SK-N-MC (cell line): ENCODE measurements at regions not wholly inside any gene's neighbourhood (a gene's known extent, or its start where the extent isn't known, plus 50 kb on each side); places are given as distances from the start of the nearest gene placed in this dataset.

Experiments
- DNase-seq: peaks from one replicate; pipeline ENCODE4 v3.0.0-alpha.2; 2011; ENCODE audit warnings: low read depth, low spot score
- H3K27ac ChIP-seq: fragments of 200-600 bp; sonication (generic); 2 replicates; pipeline ENCODE4 v1.5.1; 2016; ENCODE audit warnings: mixed run types
- H3K36me3 ChIP-seq: fragments of 200-600 bp; sonication (generic); 2 replicates; pipeline ENCODE4 v1.6.1; 2017; ENCODE audit warnings: antibody characterized with exemption, low read length, mixed read lengths; ENCODE audit not compliant: insufficient read depth
- H3K4me3 ChIP-seq: fragments of 200-600 bp; sonication (generic); 2 replicates; pipeline ENCODE4 v1.5.1; 2016
- H3K9ac ChIP-seq: fragments of 200-600 bp; sonication (generic); 2 replicates; pipeline ENCODE4 v1.8.0; 2017; ENCODE audit warnings: mixed run types, mixed read lengths; ENCODE audit not compliant: insufficient read length
- H3K9me3 ChIP-seq: fragments of 200-600 bp; sonication (generic); 2 replicates; pipeline ENCODE4 v1.6.1; 2017; ENCODE audit warnings: low read depth, mild to moderate bottlenecking, antibody characterized with exemption, low read length, moderate library complexity, mixed read lengths
- EZH2 ChIP-seq: fragments of 200-600 bp; sonication (generic); IDR thresholded peaks from one replicate; pipeline ENCODE4 v1.6.1; 2017; ENCODE audit warnings: antibody characterized with exemption
- FOXP2 ChIP-seq: optimal IDR thresholded peaks from 2 replicates; pipeline ENCODE3; 2011; ENCODE audit warnings: mild to moderate bottlenecking, moderate library complexity; ENCODE audit not compliant: insufficient read depth; ENCODE audit errors: extremely low read length, control extremely low read depth
- POLR2AphosphoS5 ChIP-seq: IDR thresholded peaks from 2 replicates; pipeline ENCODE4 v1.6.1; 2012; ENCODE audit warnings: mild to moderate bottlenecking, low read depth, low read length, borderline replicate concordance

DNA sequence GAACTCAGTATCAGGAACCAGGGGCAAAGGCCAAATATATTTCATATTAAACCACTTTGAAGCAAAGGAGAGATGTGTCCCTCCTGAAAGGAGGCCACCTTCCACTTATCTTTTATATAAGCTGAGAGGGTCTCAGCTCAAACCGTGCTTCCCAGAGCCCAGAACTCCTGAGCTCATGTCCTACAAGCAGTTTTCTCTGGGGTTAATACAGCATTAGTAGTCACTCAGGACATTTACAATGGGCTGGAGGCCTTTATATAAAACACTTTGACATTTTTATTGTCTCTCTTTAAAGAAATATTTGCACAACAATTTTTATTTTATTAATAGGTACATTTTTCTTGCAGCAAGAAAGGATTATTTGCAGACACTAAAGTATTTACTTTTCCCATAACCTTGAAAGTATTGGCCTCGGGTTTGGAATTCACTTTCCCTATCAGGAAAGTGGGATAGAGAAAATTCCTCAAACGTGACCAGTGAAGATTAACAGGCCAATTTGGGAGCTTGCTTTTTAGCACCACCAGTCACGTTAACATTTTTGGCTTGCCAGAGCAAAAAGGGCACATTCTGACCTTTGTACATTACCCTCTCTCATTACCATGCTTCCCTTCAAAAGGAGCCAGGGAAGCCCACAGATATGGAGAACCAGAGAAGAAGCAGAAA is 464.9 kb upstream of the NRP1 start:
- no peak overlapping the region for H3K9ac ChIP-seq
- no peak for TF ChIP-seq FOXP2
- no peak for TF ChIP-seq POLR2AphosphoS5
- no peak for TF ChIP-seq EZH2
- no peaks in the 10 kb centered on the region for H3K36me3 ChIP-seq
- no peak for DNase-seq
- no peak overlapping the region for H3K4me3 ChIP-seq
- no peak overlapping the region for H3K27ac ChIP-seq
- no peaks in the 10 kb centered on the region for H3K9me3 ChIP-seq

DNA sequence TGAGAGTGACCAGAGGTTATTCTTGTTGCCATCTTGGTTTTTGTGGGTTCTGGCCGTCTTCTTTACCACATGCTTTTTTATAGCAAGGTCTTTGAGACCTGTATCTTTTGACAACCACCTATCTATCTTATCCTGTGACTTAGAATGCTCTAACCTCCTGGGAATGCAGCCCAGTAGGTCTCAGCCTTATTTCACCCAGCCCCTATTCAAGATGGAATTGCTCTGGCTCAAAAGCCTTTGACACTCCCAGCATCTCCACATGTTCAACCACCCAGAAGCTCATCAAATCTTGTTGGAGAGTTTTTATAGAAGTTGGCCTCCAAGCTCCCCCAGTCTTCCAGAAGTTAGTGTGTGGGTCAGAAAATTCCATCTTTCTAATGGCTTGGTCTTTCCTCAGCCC is 464.3 kb upstream of the NRP1 start:
- no peak overlapping the region for H3K27ac ChIP-seq
- DNase-seq, result no peak
- TF ChIP-seq POLR2AphosphoS5, result no peak
- TF ChIP-seq EZH2, result no peak
- TF ChIP-seq FOXP2, result no peak

DNA sequence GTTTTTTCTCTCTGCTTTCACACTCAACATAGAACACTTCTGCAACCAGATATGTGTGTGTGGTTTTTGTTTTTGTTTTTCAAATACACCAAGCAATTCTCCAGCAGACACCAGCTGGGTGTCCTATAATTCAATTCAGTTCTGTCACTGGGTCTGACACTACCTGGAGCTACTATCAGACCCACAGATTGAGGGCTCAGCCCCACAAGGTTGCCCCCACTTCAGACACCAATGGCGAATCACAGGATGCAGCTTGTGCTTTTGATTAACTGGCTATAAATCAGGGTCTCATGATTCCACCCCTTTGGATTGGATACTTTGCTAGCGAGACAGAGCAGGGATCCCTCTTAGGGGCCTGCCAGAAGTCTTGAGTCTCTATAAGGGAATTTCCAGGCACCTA is 462.2 kb upstream of the NRP1 start:
- no peak for TF ChIP-seq EZH2
- no peak for TF ChIP-seq POLR2AphosphoS5
- no peak for TF ChIP-seq FOXP2
- no peak overlapping the region for H3K9ac ChIP-seq

More for the DNA sequence above, 464.3 kb upstream of the NRP1 start:
- Histone ChIP-seq H3K4me3 (no peak overlapping the region), H3K9me3 (no peaks in the 10 kb centered on the region), H3K36me3 (no peaks in the 10 kb centered on the region), H3K9ac (no peak overlapping the region)

DNA sequence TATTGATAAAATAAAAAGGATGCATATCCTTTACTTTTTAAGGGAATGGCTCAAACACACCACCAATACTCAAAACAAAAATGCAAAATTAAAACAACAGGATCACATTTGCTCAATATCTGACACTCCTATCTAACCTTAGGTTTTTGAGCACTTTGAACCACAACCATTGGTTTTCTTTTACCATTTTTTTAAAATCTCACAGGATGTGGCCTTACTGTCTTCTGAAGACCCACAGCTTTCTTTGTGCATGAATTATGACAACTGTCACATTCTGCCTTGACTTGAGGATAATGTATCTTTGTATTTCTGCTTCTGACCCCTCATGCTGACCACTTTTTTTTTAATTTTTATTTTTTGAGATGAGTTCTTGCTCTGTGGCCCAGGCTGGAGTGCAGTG is 461.1 kb upstream of the NRP1 start:
- no peak overlapping the region for H3K9ac ChIP-seq
- TF ChIP-seq FOXP2 (no peak), EZH2 (no peak), POLR2AphosphoS5 (no peak)

More for the DNA sequence above, 462.2 kb upstream of the NRP1 start:
- Histone ChIP-seq H3K27ac (no peak overlapping the region), H3K4me3 (no peak overlapping the region), H3K9me3 (no peaks in the 10 kb centered on the region), H3K36me3 (no peaks in the 10 kb centered on the region)
- no peak for DNase-seq

DNA sequence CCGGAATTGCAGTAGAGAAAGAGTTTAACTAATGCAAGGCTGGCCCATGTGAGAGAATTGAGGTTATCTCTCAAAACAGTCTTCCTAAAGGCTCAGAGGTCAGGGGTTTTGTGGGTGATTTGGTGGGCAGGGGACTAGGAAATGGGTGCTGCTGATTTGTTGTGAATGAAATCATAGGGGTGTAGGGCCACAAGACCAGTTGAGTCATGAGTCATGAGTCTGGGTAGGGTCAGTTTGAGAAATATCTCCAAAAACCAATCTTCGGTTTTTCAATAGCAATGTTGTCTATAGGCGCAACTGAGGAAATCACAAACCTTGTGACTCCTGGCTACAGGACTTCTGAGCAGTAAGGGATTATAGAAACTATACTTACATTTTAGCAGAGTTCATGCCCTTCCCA is 460.0 kb upstream of the NRP1 start:
- H3K9me3 ChIP-seq, result no peaks in the 10 kb centered on the region
- no peak for TF ChIP-seq POLR2AphosphoS5
- no peak for TF ChIP-seq EZH2
- no peak for TF ChIP-seq FOXP2
- no peaks in the 10 kb centered on the region for H3K36me3 ChIP-seq
- H3K9ac ChIP-seq, result no peak overlapping the region
- H3K27ac ChIP-seq, result no peak overlapping the region
- H3K4me3 ChIP-seq, result no peak overlapping the region
- no peak for DNase-seq

More for the DNA sequence above, 461.1 kb upstream of the NRP1 start:
- Histone ChIP-seq H3K36me3 (no peaks in the 10 kb centered on the region), H3K9me3 (no peaks in the 10 kb centered on the region), H3K27ac (no peak overlapping the region), H3K4me3 (no peak overlapping the region)
- DNase-seq, result no peak

DNA sequence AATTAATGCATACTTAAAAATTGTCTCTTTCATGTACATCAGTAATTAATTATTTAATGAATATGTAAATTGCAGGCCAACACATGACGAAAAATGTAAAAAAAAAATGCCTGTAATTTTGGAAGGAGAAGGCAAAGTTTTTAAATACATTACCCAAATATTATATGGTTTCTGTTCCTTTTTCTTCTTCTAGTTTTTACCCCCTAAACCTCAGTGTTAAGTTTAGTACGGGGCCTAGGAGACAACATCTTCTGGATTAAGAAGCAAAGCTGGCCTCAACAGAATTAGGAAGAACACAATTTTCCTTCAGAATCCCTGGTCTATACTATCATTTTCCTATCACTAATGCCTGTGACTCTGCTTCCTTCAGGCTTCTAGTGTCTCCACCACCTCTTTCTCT is 459.3 kb upstream of the NRP1 start:
- TF ChIP-seq FOXP2, result no peak
- TF ChIP-seq EZH2, result no peak
- no peak for TF ChIP-seq POLR2AphosphoS5
- H3K4me3 ChIP-seq, result no peak overlapping the region
- no peak overlapping the region for H3K27ac ChIP-seq
- H3K36me3 ChIP-seq, result no peaks in the 10 kb centered on the region
- no peaks in the 10 kb centered on the region for H3K9me3 ChIP-seq
- H3K9ac ChIP-seq, result no peak overlapping the region
- DNase-seq, result no peak

DNA sequence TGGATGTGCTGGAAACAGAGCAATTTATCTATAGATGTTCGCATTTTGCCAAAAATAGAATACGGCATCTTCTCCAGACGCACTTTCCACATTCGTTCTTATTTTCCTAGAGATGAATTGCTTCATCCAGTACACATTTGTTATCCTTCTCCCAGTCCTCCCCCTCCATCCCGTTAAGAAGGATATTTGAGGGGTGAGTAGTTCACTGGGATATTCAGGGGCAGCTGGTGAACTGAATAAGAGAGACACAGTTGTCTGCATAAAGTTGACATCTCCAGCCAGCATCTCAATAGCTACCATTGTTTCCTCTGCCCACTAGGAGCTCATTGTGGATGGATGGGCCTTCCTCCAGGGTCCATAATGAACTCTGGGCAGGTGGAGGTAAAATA is 456.8 kb upstream of the NRP1 start:
- no peak for DNase-seq
- no peaks in the 10 kb centered on the region for H3K36me3 ChIP-seq
- H3K27ac ChIP-seq, result no peak overlapping the region
- no peak for TF ChIP-seq EZH2
- no peak for TF ChIP-seq FOXP2
- TF ChIP-seq POLR2AphosphoS5, result no peak
- no peak overlapping the region for H3K9ac ChIP-seq
- no peak overlapping the region for H3K4me3 ChIP-seq
- no peaks in the 10 kb centered on the region for H3K9me3 ChIP-seq

DNA sequence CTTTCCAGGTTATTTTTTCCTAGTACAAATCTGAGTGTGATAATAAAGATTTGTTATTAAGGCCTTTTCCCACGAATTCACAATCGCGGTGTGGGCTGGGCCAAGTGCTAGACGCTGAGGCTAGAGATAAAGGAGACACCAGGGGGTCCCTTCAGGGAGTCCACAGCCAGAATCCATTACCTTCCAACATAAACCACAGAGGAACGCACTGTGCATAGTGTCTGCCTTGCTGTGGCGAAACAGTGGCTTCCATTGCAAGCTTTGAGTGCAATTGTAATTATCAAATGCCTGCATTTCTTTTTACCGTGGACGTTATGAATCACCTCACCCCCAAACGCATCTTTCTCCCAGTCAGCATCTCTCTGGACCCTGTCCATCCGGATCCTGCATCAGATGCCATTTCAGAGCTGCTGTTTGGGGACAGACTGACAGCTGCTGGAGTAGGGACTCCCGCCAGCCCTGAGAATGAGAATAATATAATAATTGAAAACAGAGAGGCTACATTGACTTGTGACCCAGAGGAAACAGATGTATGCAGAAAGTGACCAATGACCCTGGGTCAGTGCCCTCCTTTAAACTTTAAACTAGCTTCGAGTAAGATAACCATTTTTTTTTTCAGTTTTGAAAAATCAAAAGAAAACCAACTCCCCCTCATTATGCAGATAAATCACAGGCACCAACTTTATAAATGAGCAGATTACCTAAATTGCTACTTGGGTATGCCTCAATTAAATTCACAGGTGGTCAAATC is 456.2 kb upstream of the NRP1 start:
- H3K9ac ChIP-seq, result no peak overlapping the region
- H3K4me3 ChIP-seq, result no peak overlapping the region
- TF ChIP-seq FOXP2, result no peak
- no peak for TF ChIP-seq EZH2
- TF ChIP-seq POLR2AphosphoS5, result no peak
- no peaks in the 10 kb centered on the region for H3K36me3 ChIP-seq
- H3K27ac ChIP-seq, result no peak overlapping the region
- no peak for DNase-seq
- H3K9me3 ChIP-seq, result no peaks in the 10 kb centered on the region
